ENCODE measurements at regions not wholly inside any gene's neighbourhood (a gene's known extent, or its start where the extent isn't known, plus 50 kb on each side); places are given as distances from the start of the nearest gene placed in this dataset.

GRCh38 chr21:32949701-32950100, 76.0 kb upstream of the OLIG2 start:
- TF ChIP-seq CTCF (IDR thresholded peaks at IDR 0.05) (no peak), IRF2 (CRISPR knock-in tag; IDR thresholded peaks at IDR 0.05; ENCODE audit: borderline replicate concordance, low read depth) (no peak), TP53 (CRISPR knock-in tag; IDR thresholded peaks at IDR 0.05) (no peak), SP1 (CRISPR knock-in tag; conservative IDR thresholded peaks at IDR 0.05) (no peak), TEAD4 (CRISPR knock-in tag; IDR thresholded peaks at IDR 0.05) (no peak), NR2C2 (CRISPR knock-in tag; IDR thresholded peaks at IDR 0.05) (no peak), CBFB (CRISPR knock-in tag; IDR thresholded peaks at IDR 0.05; ENCODE audit: low read depth) (no peak)
- TF ChIP-seq, protein P1, sequence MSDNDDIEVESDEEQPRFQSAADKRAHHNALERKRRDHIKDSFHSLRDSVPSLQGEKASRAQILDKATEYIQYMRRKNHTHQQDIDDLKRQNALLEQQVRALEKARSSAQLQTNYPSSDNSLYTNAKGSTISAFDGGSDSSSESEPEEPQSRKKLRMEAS (CRISPR knock-in tag; IDR thresholded peaks at IDR 0.05), result no peak
- TF ChIP-seq, protein P2, sequence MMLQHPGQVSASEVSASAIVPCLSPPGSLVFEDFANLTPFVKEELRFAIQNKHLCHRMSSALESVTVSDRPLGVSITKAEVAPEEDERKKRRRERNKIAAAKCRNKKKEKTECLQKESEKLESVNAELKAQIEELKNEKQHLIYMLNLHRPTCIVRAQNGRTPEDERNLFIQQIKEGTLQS (CRISPR knock-in tag; conservative IDR thresholded peaks at IDR 0.05), result no peak
